ENCODE measurements at regions not wholly inside any gene's neighbourhood (a gene's known extent, or its start where the extent isn't known, plus 50 kb on each side); places are given as distances from the start of the nearest gene placed in this dataset.

DNA sequence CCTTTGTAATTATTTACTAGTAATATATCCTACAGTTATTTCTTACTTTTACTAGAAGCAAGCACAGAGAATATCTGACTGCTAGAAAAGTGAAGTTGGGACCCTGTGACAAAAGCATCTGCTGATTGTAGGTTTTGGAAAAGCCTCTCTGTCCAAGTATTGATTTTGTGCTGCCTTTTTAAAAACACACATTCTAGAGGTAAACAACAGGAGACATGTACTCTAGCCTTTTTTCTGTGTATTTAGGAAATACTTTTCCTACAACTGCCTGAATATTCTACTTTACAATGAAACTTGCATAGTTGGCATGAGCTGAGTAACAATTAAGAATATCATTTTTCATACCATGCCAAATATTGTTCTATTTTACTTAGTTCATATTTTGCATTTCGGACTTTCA, 1249.0 kb downstream of the SLC16A7 start:
- DNase-seq = no peak
- Mint-ChIP-seq H3K4me3 (no peak overlapping the region), H3K27me3 (no peaks in the 10 kb centered on the region), H3K36me3 (ENCODE audit: low read depth) (no peaks in the 10 kb centered on the region), H3K4me1 (ENCODE audit: low read depth) (no peaks in the 10 kb centered on the region), H3K27ac (no peak overlapping the region), H3K9me3 (peaks cover 4% of the 10 kb centered on the region)
- CTCF ChIA-PET = no interaction called here
- ATAC-seq = no peak
- intact Hi-C loops (cut with micrococcal nuclease) = no loop called here
- POLR2A ChIA-PET = no interaction called here
- TF ChIP-seq, protein P1, sequence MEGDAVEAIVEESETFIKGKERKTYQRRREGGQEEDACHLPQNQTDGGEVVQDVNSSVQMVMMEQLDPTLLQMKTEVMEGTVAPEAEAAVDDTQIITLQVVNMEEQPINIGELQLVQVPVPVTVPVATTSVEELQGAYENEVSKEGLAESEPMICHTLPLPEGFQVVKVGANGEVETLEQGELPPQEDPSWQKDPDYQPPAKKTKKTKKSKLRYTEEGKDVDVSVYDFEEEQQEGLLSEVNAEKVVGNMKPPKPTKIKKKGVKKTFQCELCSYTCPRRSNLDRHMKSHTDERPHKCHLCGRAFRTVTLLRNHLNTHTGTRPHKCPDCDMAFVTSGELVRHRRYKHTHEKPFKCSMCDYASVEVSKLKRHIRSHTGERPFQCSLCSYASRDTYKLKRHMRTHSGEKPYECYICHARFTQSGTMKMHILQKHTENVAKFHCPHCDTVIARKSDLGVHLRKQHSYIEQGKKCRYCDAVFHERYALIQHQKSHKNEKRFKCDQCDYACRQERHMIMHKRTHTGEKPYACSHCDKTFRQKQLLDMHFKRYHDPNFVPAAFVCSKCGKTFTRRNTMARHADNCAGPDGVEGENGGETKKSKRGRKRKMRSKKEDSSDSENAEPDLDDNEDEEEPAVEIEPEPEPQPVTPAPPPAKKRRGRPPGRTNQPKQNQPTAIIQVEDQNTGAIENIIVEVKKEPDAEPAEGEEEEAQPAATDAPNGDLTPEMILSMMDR (IDR thresholded peaks at IDR 0.05) = no peak

DNA sequence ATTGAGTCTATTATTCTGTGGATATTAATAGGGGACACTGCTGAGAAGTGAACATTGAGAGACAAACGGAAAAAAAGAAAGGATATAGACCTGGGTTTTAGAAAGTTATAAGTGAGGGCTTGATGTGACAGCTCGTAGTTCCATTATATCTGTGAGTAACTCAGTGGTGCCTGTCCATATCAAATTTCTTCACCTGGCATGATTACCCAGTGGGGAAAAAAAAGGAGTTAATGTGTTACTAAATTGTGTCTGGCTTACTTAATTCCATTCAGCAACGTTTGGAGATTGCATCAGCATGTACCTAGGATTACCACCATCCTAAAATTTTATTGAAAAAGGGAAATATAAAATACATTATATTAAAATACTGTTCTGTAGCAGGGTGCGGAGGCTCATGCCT, 1249.9 kb downstream of the SLC16A7 start:
- no peak overlapping the region for H3K4me3 Mint-ChIP-seq
- no peak overlapping the region for H3K27ac Mint-ChIP-seq
- intact Hi-C loops (cut with micrococcal nuclease) = no loop called here
- H3K4me1 Mint-ChIP-seq (ENCODE audit: low read depth) = no peaks in the 10 kb centered on the region
- H3K27me3 Mint-ChIP-seq = no peaks in the 10 kb centered on the region
- H3K36me3 Mint-ChIP-seq (ENCODE audit: low read depth) = no peaks in the 10 kb centered on the region
- TF ChIP-seq, protein P1 (IDR thresholded peaks at IDR 0.05) = no peak
- POLR2A ChIA-PET = no interaction called here
- peaks cover 4% of the 10 kb centered on the region for H3K9me3 Mint-ChIP-seq
- CTCF ChIA-PET = no interaction called here
- DNase-seq (no peak), ATAC-seq (no peak)

DNA sequence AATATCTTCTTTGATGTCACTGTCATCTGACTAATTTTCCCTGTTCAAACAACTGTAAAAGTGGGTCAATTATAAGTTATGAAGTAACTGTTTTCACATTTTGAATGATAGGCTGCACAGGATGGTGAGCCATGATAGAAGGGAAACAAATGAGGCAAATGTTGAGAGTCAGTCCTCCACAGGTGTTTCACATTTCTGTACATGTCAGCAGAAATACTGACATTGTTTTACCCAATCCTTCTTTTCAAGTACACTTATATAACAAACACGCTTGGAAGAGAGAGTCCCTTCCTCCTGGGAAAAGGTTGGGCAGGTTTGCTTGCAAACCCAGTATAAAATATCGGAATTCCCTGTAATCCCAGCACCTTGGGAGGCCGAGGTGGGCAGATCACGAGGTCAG, 1251.5 kb downstream of the SLC16A7 start:
- H3K27me3 Mint-ChIP-seq = no peaks in the 10 kb centered on the region
- TF ChIP-seq, protein P1 (IDR thresholded peaks at IDR 0.05) = no peak
- H3K4me3 Mint-ChIP-seq = no peak overlapping the region
- peaks cover 2% of the 10 kb centered on the region for H3K9me3 Mint-ChIP-seq
- CTCF ChIA-PET = no interaction called here
- no peak overlapping the region for H3K27ac Mint-ChIP-seq
- DNase-seq = no peak
- ATAC-seq = no peak
- no peaks in the 10 kb centered on the region for H3K36me3 Mint-ChIP-seq (ENCODE audit: low read depth)
- POLR2A ChIA-PET = no interaction called here
- H3K4me1 Mint-ChIP-seq (ENCODE audit: low read depth) = no peaks in the 10 kb centered on the region
- intact Hi-C loops (cut with micrococcal nuclease) = no loop called here

DNA sequence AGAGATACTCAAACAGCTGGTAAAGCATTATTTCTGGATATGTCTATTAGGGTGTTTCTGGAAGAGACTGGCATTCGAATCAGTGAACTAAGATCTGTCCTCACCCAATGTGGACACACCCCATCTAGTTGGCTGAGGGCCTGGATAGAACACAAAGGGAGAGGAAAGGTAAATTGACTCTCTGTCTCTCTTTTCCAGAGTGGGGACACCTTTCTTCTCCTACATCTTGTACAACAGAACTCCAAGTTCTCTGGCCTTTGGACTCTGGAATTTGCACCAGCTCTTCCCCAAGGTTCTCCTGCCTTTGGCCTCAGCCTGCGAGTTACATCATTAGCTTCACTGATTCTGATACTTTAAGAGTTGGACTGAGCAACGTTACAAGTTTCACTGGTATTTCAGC, 1253.9 kb downstream of the SLC16A7 start:
- no peak for ATAC-seq
- CTCF ChIA-PET = no interaction called here
- intact Hi-C loops (cut with micrococcal nuclease) = no loop called here
- no peak overlapping the region for H3K4me3 Mint-ChIP-seq
- H3K27ac Mint-ChIP-seq = no peak overlapping the region
- H3K27me3 Mint-ChIP-seq = no peaks in the 10 kb centered on the region
- POLR2A ChIA-PET = no interaction called here
- peaks cover 4% of the 10 kb centered on the region for H3K9me3 Mint-ChIP-seq
- TF ChIP-seq, protein P1 (IDR thresholded peaks at IDR 0.05) = no peak
- H3K4me1 Mint-ChIP-seq (ENCODE audit: low read depth) = no peaks in the 10 kb centered on the region
- no peaks in the 10 kb centered on the region for H3K36me3 Mint-ChIP-seq (ENCODE audit: low read depth)
- DNase-seq = no peak

DNA sequence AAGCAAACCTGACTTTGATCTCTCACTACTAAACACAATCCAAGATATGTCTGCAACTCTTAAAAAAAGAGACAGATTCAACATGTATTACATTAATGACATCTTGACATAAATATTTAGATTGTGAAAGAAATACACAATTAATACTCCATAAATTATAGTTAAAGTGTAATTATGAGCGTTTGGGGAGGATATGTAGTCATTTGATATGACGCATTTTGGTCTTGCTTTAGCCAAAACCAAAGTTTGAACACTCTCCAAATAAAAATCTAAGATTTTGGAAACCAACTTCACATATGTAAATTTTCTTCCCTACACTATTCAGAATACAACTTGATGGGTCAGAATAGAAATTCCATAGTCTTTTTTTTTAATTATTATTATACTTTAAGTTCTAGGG, 1257.6 kb downstream of the SLC16A7 start:
- Mint-ChIP-seq H3K36me3 (ENCODE audit: low read depth) (no peaks in the 10 kb centered on the region), H3K4me3 (no peak overlapping the region), H3K27ac (no peak overlapping the region), H3K27me3 (no peaks in the 10 kb centered on the region), H3K9me3 (peaks cover 2% of the 10 kb centered on the region), H3K4me1 (ENCODE audit: low read depth) (no peaks in the 10 kb centered on the region)
- TF ChIP-seq, protein P1 (IDR thresholded peaks at IDR 0.05) = no peak
- ChIA-PET CTCF (no interaction called here), POLR2A (no interaction called here)
- ATAC-seq (no peak), DNase-seq (no peak)
- intact Hi-C loops (cut with micrococcal nuclease) = no loop called here
